Left renal pelvis (tissue), 4 donors: ENCODE measurements at regions not wholly inside any gene's neighbourhood (a gene's known extent, or its start where the extent isn't known, plus 50 kb on each side); places are given as distances from the start of the nearest gene placed in this dataset.
"Not testable (repeated sequence)": the region's sequence is repeated elsewhere in the genome, so short reads cannot be mapped to it uniquely, and the experiment has no call there.

Source experiments
- DNase-seq, 4 donors: peaks; one replicate each; pipeline ENCODE4 v3.0.0-alpha.2; 2013; ENCODE audit warnings: low read depth in 4 of 4, low spot score in 3 of 4

DNA sequence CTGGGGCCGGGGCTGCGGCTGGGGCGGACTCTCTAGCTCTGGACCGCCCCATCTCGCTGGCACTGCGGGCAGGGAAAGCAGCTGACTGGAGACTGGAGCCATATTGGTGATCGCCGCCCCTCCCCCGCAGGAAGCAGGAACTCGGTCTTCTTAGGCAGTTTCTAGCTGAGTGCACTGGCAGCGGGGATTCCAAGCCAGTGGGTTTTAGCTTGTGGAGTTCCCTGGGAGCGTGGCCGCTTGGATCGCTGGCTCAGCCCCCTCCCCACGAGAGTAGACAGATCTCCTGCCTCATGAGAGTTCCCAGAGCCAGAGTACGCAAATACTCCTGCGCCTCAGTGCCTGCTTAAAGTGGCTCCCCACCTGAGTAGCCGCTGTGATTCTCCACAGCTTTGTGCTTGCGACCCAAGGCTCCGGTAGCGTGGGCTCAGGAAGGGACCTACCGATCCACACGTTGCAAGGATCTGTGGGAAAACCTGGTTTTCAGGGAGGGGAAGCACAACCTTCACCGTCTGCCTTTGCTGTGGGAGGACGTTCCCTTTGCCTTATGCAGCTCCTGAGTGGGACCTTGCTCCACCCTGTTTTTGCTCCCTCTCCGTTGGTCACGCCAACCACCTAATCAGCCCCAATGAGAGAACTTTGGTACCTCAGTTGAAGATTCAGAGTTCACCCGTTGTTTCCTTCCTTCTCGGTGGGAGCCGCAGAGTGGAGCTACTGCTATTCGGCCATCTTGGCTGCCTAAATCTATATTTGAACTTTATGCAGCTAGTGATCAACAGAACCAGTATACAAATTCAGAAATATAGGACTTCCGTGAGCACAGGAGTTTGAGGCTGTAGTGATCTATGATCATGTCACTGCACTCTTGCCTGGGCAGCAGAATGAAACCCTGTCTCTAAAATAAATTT is 803.9 kb upstream of the PCDH10 start:
- DNase-seq, result no peak

DNA sequence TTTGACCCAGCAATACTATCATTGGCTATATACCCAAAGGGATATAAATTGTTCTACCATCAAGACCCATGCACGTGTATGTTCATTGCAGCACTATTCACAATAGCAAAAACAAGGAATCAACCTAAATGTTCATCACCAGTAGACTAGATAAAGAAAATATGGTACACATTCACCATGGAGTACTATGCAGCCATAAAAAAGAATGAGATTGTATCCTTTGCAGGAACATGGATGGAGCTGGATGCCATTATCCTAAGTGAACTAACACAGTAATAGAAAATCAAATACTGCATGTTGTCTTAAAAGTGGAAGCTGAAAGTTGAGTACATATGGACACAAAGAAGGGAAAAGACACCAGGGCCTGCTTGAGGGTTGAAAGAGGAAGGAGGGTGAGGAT is 803.1 kb upstream of the PCDH10 start:
- no peak for DNase-seq

DNA sequence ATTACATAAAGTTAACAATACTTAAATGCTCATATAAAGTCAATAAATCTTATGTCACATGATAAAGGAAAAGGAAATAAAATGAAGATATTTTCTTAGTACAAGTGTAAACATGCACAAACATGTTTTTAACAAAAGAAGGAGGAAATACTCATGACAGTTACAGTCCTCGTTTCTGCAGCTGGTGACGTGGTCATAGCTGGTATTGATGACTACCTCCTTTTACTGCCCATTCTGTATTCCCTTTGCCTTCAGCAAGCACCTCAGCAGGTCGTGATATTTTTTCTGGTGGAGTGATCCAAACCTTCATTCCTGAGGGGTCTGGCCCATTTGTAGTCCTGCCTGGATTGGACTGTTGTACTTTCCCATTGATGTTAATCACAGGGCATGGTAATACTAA is 797.5 kb upstream of the PCDH10 start:
- DNase-seq, result not testable (repeated sequence)

DNA sequence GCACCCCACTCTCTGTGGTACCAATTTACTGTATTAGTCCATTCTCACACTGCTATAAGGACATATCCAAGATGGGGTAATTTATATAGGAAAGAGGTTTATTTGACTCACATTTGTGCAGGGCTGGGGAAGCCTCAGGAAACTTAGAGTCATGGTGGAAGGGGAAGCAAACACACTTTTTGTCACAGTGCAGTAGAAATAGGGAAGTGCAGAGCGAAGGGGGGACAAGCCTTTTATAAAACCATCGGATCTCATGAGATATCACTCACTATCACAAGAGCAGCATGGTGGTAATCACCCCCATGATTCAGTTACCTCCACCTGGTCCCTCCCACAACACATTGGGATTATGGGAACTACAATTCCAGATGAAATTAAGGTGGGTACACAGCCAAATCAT is 766.9 kb upstream of the PCDH10 start:
- DNase-seq, result no peak

DNA sequence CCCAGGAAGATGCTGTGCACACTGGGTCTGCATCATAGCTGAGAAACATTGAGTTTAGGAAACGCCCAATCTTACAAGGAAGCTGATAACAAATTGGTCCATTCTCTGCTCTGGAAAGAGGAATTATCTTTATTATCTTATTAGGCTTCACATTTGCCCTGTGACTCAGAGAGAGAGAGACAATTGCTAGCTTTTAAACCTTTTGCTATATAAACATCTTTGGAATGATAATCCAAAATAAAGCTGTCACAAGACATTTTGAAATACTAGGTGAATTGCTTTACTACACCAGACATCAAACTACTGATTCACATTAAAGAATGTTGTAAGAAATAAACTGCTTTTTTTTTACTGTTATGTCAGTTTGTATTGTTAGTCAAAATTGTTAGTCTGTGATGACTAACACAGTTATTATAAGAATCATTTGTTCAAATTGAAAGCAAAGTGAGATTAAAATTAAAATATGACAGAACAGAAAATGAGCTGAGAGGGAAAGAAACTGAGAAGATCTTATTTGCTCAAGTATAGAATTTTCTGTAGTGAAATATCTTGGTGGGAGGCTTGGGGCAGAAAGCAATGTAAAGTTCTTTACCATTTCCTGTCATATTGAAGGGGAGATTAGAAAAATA is 765.4 kb upstream of the PCDH10 start:
- no peak for DNase-seq

DNA sequence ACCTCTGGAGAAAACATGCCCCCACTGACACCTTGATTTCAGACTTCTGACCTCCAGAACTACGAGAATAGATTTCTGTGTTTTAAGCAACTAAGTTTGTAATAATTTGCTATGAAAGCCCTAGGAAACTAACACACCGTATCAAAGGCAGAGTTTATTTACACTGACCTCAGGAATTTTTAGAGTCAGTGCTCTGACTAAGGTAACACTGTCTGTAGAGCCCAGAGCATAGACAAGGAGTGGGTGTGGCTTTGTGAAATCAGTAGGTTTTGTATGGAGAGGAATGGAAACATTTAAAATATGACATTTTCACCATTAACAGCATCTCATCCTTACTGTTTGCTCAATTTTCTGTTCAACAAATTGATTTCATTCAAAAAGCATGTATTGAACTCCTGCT is 764.4 kb upstream of the PCDH10 start:
- DNase-seq, result no peak

DNA sequence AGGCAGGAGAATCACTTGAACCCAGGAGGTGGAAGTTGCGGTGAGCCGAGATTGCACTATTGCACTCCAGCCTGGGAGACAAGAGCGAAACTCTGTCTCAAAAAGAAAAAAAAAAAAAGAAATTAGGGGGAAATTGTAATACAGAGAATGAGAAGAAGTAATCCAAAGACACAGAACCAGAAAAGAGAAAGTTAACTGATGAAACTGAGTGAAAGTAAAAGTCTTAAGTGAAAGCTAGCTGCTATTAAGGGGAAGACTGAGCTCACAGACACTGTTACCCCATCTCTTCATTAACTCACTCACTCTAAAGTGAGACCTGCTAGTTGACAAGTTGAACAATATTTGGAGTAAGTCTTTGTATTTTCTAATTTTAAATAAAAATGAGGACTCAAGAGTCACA is 763.0 kb upstream of the PCDH10 start:
- DNase-seq, result no peak

DNA sequence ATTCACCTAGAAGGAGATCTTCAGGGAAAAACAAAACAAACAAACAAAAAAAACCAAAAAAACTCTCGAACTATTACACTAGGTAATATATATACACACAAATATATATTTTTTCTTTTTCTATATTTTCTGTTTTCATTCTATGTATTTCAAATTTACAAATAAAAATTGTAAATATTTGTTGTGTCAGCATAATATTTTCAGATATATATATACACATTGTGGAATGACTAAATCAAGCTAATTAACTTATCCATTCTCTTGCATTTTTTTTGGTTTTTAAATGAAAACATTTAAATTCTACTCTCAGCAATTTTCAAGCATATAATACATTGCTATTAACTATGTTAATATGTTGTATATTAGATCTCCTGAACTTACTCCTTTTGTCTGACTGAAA is 762.0 kb upstream of the PCDH10 start:
- DNase-seq, result no peak

DNA sequence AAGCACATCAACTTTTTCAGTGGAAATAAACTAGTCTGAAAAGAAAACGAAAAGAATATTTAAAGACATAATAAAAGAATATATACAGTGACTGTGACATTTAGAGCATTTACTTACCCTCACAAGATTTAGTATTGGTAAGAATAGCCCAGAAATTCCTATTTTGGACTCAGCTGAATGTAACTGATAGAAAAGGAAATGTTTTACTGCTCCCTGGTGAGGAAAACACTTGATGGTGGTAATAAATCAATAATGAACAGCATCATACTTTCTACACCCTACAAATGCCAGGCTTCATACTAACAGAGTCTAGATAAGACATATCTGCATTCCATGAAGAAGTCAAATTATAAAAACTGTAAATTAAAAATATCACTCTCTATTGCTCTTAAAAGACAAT is 753.5 kb upstream of the PCDH10 start:
- DNase-seq, result peak in 1 of 4 donors; percentile 10

DNA sequence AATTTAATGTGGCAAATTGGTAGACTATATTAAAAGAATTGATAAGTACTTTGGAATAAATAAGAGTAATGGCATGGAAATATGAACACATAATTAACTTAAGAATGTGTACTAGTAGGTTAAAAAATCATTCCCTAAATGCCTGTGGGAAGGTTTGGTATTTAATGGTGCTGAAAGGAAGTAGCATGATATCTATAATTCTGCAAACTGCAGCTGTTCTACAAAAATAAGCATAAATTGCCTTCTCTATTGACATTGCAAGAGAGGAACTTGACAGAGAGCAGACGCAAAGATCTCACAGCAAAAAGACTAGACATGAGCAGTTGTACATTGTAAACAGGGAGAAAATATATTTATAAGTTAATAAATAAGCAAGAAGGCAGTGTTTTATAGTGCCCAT is 752.5 kb upstream of the PCDH10 start:
- DNase-seq, result no peak

DNA sequence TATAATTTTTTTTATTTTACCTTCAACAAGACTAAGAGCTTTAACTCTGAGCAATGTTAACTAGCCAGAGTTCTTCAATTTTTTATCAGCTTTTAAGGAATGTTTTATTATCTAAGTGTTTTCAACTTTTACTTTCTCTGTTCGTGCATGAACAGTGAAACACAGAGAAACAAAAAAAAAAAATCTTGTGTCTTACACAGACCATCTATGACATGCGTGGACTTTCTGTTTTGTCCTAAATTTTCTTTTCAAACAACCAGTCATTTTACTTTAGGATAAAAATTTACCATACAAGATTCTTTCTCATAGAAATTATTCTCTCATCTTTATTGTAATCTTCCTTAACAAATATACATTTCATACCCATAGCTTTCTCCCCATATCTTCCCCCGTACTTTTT is 731.9 kb upstream of the PCDH10 start:
- no peak for DNase-seq

DNA sequence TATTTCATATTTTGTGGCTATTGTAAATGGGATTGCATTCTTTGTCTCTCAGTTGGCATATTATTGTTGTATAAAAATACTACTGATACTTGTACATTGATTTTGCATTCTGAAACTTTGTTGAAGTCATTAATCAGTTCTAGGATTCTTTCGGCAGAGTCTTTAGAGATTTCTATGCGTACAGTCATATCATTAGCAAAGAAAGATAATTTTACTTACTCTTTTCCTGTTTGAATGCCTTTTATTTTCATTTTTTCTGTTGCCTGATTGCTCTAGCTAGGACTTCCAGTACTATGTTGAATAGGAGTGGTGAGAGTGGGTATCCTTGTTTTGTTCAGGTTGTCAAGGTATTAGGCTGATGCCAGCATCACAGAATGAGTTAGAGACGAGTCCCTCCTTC is 722.0 kb upstream of the PCDH10 start:
- no peak for DNase-seq

DNA sequence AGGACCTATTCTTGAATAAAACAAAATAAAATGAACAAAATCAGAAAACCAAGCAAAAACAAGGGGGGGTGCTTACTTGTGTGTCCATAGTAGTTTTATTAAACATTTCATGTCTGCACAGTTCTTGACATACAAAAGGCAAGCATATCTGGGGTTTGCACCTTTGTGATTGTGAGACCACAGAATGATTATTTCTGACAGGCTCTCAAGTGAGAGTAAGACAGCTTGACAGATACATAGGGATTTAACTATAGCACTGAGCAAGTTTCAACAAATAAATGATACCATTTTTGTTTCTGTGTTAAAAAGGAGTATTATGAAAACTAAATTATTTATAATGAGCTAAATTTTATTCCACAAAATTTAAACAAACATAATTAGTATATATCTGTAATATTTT is 712.0 kb upstream of the PCDH10 start:
- DNase-seq, result no peak

DNA sequence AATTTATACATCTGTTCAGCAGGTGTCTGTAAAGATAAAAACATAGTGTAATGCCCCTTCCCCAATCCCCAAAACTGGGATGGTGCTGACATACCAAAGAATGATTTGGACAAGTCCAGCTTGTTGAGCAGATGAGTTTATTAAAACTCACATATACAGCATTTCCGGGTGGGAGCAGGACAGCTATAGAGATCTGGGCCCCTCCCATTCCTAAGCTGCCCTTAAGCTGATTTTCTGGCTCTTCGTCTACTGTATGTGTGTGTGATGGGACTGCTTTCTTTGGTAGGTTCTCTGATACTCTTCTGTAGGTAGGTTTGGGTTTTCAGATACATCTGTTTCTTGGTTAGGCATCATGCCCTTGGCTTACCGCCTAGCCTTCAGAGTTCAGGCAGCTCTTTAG is 703.7 kb upstream of the PCDH10 start:
- DNase-seq, result no peak

DNA sequence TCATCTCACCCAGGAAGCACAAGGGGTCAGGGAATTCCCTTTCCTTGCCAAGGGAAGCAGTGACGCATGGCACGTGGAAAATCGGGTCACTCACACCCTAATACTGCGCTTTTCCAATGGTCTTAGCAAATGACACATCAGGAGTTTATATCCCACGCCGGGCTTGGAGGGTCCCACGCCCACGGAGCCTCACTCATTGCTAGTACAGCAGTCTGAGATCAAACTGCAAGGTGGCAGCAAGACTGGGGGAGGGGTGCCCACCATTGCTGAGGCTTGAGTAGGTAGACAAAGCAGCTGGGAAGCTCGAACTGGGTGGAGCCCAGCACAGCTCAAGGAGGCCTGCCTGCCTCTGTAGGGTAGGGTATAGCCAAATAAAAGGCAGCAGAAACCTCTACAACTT is 691.1 kb upstream of the PCDH10 start:
- not testable (repeated sequence) for DNase-seq

DNA sequence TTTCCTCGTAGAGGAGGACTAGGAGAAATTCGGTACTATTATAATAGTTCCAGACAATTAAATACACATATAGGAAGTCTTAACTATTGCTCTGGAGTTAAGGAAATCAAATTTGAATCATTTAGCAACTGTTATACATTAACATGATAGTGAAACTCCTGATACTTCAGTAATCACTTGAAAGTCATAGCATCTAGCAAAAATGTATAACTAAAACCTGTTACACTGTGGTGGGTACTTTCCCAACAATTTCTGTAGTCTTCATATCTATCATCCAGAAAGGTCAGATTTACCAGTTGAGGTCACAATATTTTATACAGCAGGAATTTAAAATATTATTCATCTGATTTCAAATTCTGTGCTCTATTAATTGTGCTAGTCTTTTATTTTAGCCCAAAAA is 669.6 kb upstream of the PCDH10 start:
- no peak for DNase-seq

DNA sequence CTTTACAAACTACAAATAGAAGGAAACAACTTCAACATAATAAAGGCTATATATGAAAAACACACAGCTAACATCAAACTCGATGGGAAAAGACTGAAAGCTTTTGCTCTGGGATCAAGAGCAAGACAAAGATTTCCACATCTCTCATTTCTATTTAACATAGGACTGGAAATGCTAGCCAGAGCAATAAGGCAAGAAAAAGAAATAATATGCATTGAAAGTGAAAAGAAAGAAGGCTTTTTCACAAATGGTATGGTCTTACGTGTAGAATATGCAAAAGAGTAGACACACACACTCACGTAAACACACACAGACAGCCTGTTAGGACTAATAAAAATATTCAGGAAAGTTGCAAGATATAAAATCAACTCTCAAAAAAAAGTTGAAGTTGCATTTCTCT is 660.5 kb upstream of the PCDH10 start:
- no peak for DNase-seq

DNA sequence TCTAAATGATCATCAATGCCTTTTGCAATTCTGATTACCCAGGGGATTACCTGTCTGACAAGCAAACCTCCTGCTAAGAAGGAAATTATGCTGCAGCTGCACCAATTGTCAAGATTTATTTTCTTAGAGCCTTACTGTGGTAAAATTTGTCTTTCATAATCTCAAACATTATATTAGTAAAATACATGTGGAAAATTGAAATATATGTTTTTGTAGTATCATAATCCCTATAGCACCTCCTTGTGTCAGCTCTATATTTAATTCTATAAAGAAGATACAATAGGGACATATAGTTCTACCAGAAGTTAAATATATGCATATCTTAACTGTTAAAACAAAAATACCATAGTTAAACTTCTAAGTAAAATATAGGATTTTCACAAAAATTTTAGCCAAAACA is 655.6 kb upstream of the PCDH10 start:
- DNase-seq, result no peak

DNA sequence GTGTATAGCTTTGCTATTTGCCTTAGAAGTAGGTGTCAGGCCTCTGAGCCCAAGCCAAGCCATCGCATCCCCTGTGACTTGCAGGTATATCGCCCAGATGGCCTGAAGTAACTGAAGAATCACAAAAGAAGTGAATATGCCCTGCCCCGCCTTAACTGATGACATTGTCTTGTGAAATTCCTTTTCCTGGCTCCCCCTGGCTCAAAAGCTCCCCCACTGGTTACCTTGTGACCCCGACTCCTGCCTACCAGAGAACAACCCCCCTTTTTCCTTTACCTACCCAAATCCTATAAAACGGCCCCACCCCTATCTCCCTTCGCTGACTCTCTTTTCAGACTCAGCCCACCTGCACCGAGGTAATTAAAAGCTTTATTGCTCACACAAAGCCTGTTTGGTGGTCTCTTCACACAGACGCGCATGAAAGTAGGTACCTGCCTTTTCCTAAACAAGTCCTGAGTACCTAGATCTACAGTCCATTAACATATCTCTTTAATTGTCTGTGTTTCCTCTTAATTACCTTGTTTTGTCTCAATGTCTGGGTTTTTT is 653.8 kb upstream of the PCDH10 start:
- not testable (repeated sequence) for DNase-seq

DNA sequence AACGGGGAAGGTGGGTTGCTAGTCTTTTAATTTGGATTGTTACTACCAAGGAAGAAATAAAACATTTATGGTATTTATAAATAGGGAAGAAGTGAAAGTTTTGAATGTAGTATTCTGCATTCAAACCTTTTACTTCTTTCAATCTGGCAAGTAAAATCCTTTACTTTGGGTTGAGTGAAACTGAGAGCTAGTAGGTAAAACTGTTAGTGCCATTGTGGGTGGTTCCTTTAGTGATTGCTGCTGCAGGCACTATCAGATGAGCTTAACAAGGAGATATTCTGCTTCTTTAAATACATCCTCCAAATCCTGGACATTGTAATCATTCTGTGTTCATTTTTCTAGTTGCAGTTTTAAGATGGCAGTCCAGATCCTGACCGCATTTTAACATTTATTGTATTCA is 650.9 kb upstream of the PCDH10 start:
- DNase-seq, result no peak

DNA sequence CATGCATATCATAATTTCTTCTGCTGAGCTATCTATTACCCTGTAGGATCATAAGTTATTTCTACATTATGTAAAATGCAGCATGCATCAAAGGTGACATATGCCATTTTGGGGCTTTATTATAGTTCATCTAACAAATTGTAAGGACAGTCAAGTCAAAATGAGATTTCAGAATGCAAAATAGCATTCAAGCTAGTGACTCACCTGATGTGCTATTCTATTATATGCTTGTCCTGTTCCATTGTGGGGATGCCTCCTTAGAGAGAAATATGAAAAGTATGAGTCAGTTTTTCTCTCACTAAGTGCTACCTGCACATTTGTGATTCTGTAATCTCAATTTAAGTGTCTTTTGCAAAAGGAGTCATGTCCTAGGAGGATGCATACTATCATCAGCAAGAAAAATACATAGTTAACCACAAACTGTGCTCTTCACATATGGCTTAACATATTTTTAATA is 647.0 kb upstream of the PCDH10 start:
- no peak for DNase-seq

DNA sequence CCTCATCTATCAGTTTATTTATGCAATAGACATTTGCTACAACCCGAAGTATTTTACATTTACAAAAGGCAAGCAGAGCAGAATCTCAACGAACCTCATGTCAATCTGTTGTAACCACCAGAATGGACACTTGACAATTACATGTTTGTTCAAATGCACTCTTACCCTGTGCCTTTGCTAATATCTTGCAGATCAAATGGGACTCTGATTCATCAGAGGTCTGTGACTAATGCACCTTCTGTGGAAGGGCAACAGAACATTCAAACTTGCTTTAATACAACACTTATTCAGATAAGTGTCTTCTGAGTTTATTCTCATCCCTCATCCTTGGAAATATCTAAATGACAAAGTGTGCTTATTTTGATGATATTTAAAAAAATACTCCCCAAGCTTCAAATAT is 644.7 kb upstream of the PCDH10 start:
- DNase-seq, result no peak
